ENCODE measurements at regions not wholly inside any gene's neighbourhood (a gene's known extent, or its start where the extent isn't known, plus 50 kb on each side); places are given as distances from the start of the nearest gene placed in this dataset.

- intact Hi-C loops (cut with micrococcal nuclease; ENCODE audit: unreplicated experiment): no loop called here
- no peaks in the 10 kb centered on the region for H3K9me3 Mint-ChIP-seq (ENCODE audit: low read depth, unreplicated experiment)
- no peak for TF ChIP-seq CTCF (IDR thresholded peaks at IDR 0.05; ENCODE audit: unreplicated experiment)
- no peaks in the 10 kb centered on the region for H3K4me1 Mint-ChIP-seq (ENCODE audit: low read depth, unreplicated experiment)
- CTCF ChIA-PET: no interaction called here
- H3K27ac Mint-ChIP-seq (ENCODE audit: unreplicated experiment): no peak overlapping the region
- no peak for DNase-seq
- no TSS peak for BruUV-seq (replicated peaks)
- H3K27me3 Mint-ChIP-seq (ENCODE audit: unreplicated experiment): peaks cover 45% of the 10 kb centered on the region
- no peak overlapping the region for H3K4me3 Mint-ChIP-seq (ENCODE audit: low read depth, unreplicated experiment)
- no peaks in the 10 kb centered on the region for H3K36me3 Mint-ChIP-seq (ENCODE audit: insufficient read depth, unreplicated experiment)
These were observed 62.9 kb upstream of the CLDN5 start for GRCh38 chr22:19586922-19587684.

GRCh38 chr22:19590696-19591095, 66.5 kb upstream of the CLDN5 start:
- Mint-ChIP-seq H3K27me3 (ENCODE audit: unreplicated experiment) (peaks cover 78% of the 10 kb centered on the region), H3K36me3 (ENCODE audit: insufficient read depth, unreplicated experiment) (no peaks in the 10 kb centered on the region), H3K9me3 (ENCODE audit: low read depth, unreplicated experiment) (no peaks in the 10 kb centered on the region), H3K4me3 (ENCODE audit: low read depth, unreplicated experiment) (no peak overlapping the region), H3K27ac (ENCODE audit: unreplicated experiment) (no peak overlapping the region), H3K4me1 (ENCODE audit: low read depth, unreplicated experiment) (no peaks in the 10 kb centered on the region)
- CTCF ChIA-PET: interaction anchor here (0.5 kb wide), 1 partner anchor 91 kb away, joined by 3 read pairs; no protein-coding TSS in a partner anchor
- BruUV-seq (replicated peaks): no TSS peak
- no peak for TF ChIP-seq CTCF (IDR thresholded peaks at IDR 0.05; ENCODE audit: unreplicated experiment)
- intact Hi-C loops (cut with micrococcal nuclease; ENCODE audit: unreplicated experiment): no loop called here
- no peak for DNase-seq

- no peaks in the 10 kb centered on the region for H3K9me3 Mint-ChIP-seq (ENCODE audit: low read depth, unreplicated experiment)
- H3K4me3 Mint-ChIP-seq (ENCODE audit: low read depth, unreplicated experiment): no peak overlapping the region
- TF ChIP-seq CTCF (IDR thresholded peaks at IDR 0.05; ENCODE audit: unreplicated experiment): no peak
- peaks cover 78% of the 10 kb centered on the region for H3K27me3 Mint-ChIP-seq (ENCODE audit: unreplicated experiment)
- no peak overlapping the region for H3K27ac Mint-ChIP-seq (ENCODE audit: unreplicated experiment)
- no peaks in the 10 kb centered on the region for H3K36me3 Mint-ChIP-seq (ENCODE audit: insufficient read depth, unreplicated experiment)
- BruUV-seq (replicated peaks): no TSS peak
- intact Hi-C loops (cut with micrococcal nuclease; ENCODE audit: unreplicated experiment): no loop called here
- H3K4me1 Mint-ChIP-seq (ENCODE audit: low read depth, unreplicated experiment): no peaks in the 10 kb centered on the region
- CTCF ChIA-PET: no interaction called here
- DNase-seq: no peak
These were observed 67.4 kb upstream of the CLDN5 start for GRCh38 chr22:19591568-19591967.

GRCh38 chr22:19592464-19592863, 68.3 kb upstream of the CLDN5 start:
- DNase-seq: no peak

More at GRCh38 chr22:19592464-19592863, 68.3 kb upstream of the CLDN5 start:
- CTCF ChIA-PET: interaction anchor here (1.3 kb wide), 1 partner anchor 14 kb away, joined by 4 read pairs; no protein-coding TSS in a partner anchor
- Mint-ChIP-seq H3K27ac (ENCODE audit: unreplicated experiment) (no peak overlapping the region), H3K9me3 (ENCODE audit: low read depth, unreplicated experiment) (no peaks in the 10 kb centered on the region), H3K27me3 (ENCODE audit: unreplicated experiment) (peaks cover 69% of the 10 kb centered on the region), H3K36me3 (ENCODE audit: insufficient read depth, unreplicated experiment) (no peaks in the 10 kb centered on the region), H3K4me3 (ENCODE audit: low read depth, unreplicated experiment) (no peak overlapping the region), H3K4me1 (ENCODE audit: low read depth, unreplicated experiment) (no peaks in the 10 kb centered on the region)
- intact Hi-C loops (cut with micrococcal nuclease; ENCODE audit: unreplicated experiment): no loop called here
- TF ChIP-seq CTCF (IDR thresholded peaks at IDR 0.05; ENCODE audit: unreplicated experiment): no peak
- BruUV-seq (replicated peaks): no TSS peak

Measured in Calu3 (cell line).